NB4 (cell line): ENCODE measurements at regions not wholly inside any gene's neighbourhood (a gene's known extent, or its start where the extent isn't known, plus 50 kb on each side); places are given as distances from the start of the nearest gene placed in this dataset.

Experiments
- DNase-seq: peaks from one replicate; pipeline ENCODE4 v3.0.0; 2010; ENCODE audit warnings: low read depth
- H3K4me3 ChIP-seq: one replicate; pipeline ENCODE4 v1.5.1; 2011; ENCODE audit warnings: mild to moderate bottlenecking, low read depth, low read length, moderate library complexity
- CTCF ChIP-seq: IDR thresholded peaks from one replicate; pipeline ENCODE4 v1.5.1; 2012; ENCODE audit warnings: low read depth, low read length
- MAX ChIP-seq: IDR thresholded peaks from 2 replicates; pipeline ENCODE4 v1.6.1; 2011; ENCODE audit warnings: low read depth, low read length
- MYC ChIP-seq: IDR thresholded peaks from 2 replicates; pipeline ENCODE4 v1.6.1; 2011; ENCODE audit warnings: low read depth, low read length
- POLR2A ChIP-seq: IDR thresholded peaks from 2 replicates; pipeline ENCODE4 v1.6.1; 2011; ENCODE audit warnings: mild to moderate bottlenecking; ENCODE audit not compliant: insufficient read length; ENCODE audit errors: extremely low read depth

GRCh38 chr13:63944911-63945310 is 2529.3 kb upstream of the PCDH20 start:
- TF ChIP-seq POLR2A (no peak), CTCF (no peak)
- no peak for DNase-seq
- H3K4me3 ChIP-seq, result no peak overlapping the region

GRCh38 chr13:63942372-63942771 is 2526.7 kb upstream of the PCDH20 start:
- DNase-seq, result no peak
- H3K4me3 ChIP-seq, result no peak overlapping the region
- TF ChIP-seq MYC, result no peak
- no peak for TF ChIP-seq POLR2A
- TF ChIP-seq CTCF, result no peak
- no peak for TF ChIP-seq MAX

DNA sequence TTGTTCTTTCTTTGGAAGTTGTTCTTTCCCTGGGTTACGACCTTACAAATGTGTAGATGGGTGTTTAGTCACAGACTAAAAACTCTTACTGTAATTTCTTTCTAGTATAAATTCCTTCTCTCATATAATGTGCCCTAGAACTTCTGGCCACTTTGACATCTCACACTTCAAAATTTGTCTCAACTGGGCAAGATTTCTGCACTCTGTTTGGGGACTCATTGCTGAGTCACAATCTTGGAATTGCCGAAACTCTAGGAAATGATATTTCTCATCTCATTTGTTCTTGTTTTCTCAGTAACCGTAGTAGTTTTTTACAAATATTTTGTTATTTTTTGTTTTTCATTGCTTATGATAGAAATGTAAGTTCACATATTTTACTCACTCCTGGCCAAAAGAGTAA is 2523.2 kb upstream of the PCDH20 start:
- DNase-seq, result no peak
- no peak for TF ChIP-seq MAX
- TF ChIP-seq MYC, result no peak
- no peak overlapping the region for H3K4me3 ChIP-seq

DNA sequence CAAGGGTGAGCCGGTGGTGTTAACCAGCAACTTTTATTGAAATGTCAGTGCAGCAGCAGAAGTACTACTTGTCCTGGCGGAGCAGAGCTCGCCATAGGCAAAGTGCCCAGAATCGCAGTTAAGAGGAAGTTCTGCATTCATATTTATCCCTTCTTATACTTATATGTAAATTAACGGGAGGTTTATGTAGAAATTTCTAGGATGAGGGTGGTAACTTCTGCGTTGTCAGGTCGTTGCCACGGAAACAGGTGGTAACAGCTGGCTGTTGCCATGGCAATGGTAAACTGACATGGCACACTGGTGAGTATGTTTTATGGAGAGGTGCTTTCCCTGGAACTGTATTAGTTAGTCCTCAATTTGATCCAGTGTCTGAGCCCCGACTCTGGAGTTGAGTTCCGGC is 2494.9 kb upstream of the PCDH20 start:
- H3K4me3 ChIP-seq, result no peak overlapping the region
- DNase-seq, result no peak
- TF ChIP-seq MYC, result no peak
- TF ChIP-seq CTCF, result no peak
- TF ChIP-seq MAX, result no peak
- no peak for TF ChIP-seq POLR2A

- no peak overlapping the region for H3K4me3 ChIP-seq
- TF ChIP-seq POLR2A (no peak), MAX (no peak), MYC (no peak), CTCF (no peak)
- no peak for DNase-seq
These were observed 2494.2 kb upstream of the PCDH20 start for GRCh38 chr13:63909726-63910375.

GRCh38 chr13:63902141-63902540 is 2486.5 kb upstream of the PCDH20 start:
- no peak overlapping the region for H3K4me3 ChIP-seq
- DNase-seq, result no peak
- TF ChIP-seq CTCF, result no peak
- TF ChIP-seq MAX, result no peak
- TF ChIP-seq POLR2A, result no peak
- no peak for TF ChIP-seq MYC
